ENCODE measurements at regions not wholly inside any gene's neighbourhood (a gene's known extent, or its start where the extent isn't known, plus 50 kb on each side); places are given as distances from the start of the nearest gene placed in this dataset.

DNA sequence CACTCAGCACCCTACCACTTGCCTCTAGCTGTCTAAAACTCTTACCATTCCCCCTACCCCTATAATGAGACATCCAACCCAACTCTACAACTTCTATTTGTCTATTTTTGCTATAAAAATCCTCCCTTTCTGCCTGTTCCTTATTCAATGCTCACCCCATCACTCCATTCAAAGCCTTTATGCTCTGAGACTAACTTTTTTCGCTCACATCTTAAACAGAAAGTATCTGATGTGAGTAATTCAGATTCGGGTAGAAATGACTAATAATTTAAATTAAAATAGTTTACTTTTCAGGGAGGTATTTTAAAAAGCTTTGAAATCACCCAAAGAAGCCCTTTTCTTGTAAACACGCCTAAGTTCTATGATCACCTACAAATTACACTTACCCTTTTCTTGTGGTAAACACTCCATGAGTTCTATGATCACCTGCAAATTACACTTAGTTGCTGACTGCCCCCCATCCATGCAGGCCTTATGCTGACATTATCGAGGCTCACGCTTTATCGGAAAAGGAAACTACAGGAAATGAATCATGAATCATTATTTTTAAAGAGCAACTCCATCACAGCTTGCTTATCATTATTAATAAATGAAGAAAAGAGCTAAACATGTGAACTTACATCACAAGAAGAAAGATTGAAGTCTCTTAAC, 168.7 kb upstream of the PPP1R2C start:
- no peak for ATAC-seq

- ATAC-seq, result no peak
Observed at GRCh38 chrX:42948723-42949657, 171.0 kb upstream of the PPP1R2C start.

GRCh38 chrX:42951747-42952146, 173.8 kb upstream of the PPP1R2C start:
- no peak for ATAC-seq

- ATAC-seq, result no peak
Observed at GRCh38 chrX:42952621-42953020, 174.7 kb upstream of the PPP1R2C start.

DNA sequence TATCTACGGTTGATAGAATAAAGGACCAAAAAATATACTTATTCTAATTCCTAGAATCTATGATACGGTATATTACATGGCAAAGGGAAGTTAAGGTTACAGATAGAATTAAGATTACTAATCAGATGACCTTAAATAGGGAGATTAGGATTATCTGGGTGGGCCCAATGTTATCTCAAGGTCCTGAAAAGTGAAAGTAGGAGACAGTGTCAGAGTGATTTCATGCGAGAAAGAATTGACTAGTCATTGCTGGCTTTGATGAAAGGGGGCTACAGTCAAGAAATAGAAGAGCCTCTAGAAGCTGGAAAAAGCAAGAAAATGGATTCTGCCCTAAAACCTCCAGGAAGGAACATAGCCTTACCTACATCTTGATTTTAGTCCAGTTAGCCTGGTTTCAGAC, 176.9 kb upstream of the PPP1R2C start:
- no peak for ATAC-seq

DNA sequence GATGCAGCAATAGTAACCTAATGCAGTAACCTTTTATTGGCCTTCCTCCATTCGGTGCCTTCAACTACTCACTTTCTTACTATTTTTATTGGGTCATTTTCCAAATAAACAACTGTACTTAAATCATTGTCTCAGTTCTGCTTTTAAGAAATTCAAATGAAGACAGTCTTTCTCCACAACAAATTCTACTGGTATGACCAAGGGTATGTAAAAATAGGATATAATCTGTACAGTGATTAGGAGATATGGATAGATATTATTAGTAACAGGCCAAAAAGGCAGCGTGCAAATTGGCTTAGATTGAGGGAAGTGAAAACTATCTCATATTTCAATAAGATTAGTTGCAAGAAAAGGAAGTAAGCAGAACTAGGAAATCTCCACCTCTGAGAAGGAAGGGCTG, 177.4 kb upstream of the PPP1R2C start:
- no peak for ATAC-seq

DNA sequence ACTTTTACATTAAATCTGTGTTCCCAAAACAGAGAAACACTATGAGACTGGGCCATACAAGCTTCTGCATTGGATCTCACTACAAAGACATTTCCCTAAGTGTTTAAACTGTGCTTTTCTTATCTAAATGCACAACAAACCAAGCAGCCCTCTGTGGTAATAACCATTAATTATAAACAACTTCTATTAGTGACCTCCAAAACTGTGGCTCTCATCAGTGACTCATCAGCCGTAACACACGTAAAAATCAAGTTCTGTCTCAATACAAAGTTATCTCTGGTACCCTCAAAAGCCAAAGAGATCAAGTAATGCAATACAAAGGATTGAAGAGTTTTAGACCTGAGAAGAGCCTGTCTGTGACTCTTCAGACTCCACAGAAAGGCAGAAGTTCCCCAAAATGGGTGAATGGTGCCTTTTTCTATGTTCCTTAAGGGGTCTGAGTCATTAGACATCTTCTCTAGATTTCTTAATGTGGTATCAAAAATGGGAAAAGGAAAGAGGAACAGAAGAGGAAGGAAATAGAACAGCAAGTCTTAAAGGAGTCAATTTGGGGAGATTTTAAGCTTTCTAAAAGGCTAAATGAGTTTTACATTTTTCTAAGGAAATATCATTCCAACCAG, 189.8 kb upstream of the PPP1R2C start:
- no peak for ATAC-seq

DNA sequence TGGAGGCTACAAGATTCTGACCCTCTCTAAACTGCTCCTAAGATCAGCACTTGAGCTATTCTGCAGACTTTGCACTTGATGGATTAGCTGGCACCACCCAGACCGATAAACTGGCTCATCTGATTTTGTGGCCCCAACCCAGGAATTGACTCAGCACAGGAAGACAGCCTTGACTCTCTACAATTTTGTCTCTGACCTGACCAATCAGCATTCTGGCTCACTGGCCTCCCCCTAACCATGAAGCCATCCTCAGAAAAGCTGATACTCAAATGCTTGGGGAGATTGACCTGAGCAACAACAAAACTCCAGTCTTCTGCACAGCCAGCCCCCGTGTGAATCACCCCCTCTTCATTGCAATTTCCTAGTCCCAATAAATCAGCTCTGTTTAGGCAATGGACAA, 195.4 kb upstream of the PPP1R2C start:
- ATAC-seq, result no peak

GRCh38 chrX:42975906-42976305, 197.9 kb upstream of the PPP1R2C start:
- no peak for ATAC-seq

- no peak for ATAC-seq
Observed at GRCh38 chrX:42976746-42977366, 198.9 kb upstream of the PPP1R2C start.

DNA sequence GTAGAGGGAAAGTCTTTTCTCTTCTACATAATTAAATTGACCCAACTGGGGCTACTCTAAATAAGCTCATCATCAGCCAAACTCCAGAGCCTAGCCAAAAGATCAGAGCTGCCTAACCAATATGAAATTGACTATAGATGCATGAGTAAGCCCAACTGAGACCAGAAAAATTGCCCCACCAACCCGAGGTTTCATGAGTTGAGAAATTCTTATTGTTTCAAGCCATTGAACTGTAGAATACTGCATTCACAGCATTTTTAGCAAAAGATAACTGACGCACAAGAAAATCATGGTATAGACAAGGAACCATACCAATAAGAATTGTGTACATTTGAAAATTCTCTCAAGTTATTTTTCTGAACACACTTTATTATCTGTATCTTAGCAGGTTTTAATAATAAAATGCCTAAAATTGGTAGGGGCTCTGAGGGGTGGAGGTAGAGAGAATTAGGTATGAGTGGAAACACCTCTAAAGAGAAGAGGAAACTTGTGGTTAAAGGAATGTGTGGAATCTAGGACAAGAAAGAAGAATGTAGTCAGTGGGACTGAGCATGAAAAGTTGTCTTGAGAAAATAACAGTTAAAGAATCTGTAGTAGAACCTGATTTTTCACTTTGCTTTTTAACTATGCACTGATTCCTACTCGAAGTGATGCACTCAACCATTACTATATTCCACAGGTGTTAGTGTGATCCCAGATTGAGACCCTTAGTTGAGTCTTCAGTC, 200.9 kb upstream of the PPP1R2C start:
- ATAC-seq, result no peak

GRCh38 chrX:42988700-42989099, 210.7 kb upstream of the PPP1R2C start:
- no peak for ATAC-seq

- no peak for ATAC-seq
Observed at GRCh38 chrX:42992199-42992943, 214.4 kb upstream of the PPP1R2C start.

DNA sequence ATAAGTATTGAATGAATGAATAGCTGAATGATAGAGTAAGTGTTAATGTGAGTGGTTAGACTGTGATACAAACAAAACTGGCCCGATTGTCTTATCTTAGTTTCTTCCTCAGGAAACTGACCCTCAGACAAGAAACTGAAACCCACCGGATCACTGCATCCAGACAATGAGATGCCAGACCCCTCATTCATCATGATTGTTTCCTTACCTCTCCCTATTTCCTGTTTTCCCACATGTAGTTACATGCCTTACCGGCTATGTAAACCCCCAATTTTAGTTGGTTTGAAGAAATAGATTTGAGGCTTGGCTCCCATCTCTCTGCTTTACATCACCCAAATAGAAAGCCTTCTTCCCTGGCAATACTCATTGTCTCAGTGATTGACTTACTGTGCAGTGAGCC, 218.9 kb upstream of the PPP1R2C start:
- ATAC-seq, result no peak

DNA sequence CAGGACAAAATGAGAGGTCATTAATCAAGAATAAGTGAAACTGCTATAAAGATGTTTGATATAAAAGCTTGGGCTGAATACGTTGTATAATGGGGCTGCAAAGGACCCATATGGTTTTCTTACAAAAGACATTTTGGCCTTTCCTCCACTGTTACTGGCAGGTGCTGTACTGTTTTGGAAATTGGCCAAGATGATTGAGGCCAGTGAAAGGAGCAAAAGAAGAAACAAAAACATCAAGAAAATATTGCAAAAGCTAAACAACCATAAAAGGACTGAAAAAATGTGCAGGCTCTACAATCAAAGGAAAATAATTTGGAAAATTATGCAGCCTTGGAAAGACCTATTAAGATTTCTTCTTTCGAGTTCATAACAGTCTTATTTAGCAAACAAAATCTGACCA, 222.2 kb upstream of the PPP1R2C start:
- ATAC-seq, result no peak

DNA sequence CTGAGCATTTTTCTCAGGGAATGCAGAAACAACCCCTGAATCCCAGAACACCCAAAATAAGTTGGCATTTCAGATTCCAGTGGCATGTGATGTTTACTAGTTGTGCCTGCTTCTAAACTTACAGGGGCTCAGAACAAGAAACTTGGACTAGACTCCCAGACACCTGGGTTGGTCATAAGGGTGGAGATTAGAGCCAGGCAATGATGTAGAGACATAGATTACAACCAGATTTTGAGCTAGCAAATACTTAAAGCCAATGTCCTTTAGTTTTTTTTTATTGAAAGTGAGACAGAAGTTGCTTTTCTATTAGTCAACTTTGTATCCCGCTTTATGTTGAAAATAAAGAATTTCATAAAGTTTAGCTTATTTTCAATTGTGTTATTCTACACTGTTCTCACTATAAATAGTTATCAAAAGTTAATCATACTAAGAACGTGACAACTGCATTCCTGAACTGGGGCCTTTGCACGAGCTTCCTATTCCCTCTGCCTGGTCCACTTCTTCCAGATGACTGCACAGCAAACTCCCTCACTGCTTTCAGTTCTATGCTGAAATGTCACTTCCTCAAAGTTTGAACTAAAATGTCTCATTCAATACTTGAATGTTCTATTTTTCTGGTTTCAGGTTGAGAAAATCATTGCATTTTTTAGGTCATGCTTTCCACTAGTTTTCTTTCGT, 224.7 kb upstream of the PPP1R2C start:
- no peak for ATAC-seq

DNA sequence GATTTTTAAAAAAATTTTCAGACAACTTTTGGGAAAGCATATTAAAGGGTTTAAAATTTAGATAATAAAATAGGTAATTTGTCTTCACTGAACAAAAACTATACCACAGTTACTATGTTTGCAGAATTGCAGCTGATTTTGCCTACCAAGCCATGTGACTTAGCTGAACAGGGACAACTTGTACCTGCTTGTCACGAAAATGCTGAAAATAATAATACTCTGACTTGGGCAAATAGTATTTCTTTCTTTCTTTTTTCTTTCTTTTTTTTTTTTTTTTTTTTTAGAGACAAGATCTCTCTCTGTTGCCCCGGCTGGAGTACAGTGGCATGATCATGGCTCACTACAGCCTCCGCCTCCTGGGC, 225.2 kb upstream of the PPP1R2C start:
- ATAC-seq, result no peak

DNA sequence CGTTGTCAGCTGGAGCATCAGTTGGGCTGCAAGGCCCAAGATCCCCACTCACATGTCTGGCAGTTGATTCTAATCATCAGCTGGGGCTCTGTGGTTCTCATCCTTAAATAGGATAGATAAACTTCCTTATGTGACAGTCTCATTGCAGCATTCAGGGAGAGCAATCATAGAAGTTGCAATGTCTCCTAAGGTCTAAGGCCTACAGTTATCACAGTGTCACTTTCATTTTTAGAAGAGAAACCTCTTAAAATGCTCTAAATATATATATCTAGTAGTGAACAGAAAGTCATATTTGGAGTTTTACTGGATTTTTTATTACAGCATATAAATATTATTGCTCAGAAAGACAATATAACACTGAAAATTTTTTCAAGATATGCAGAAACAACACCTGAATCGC, 226.0 kb upstream of the PPP1R2C start:
- no peak for ATAC-seq

GRCh38 chrX:43005561-43005960, 227.6 kb upstream of the PPP1R2C start:
- ATAC-seq, result no peak

- no peak for ATAC-seq
Observed at GRCh38 chrX:43008356-43008755, 230.4 kb upstream of the PPP1R2C start.

- ATAC-seq, result no peak
Observed at GRCh38 chrX:43016021-43016420, 238.1 kb upstream of the PPP1R2C start.
